ENCODE measurements at regions not wholly inside any gene's neighbourhood (a gene's known extent, or its start where the extent isn't known, plus 50 kb on each side); places are given as distances from the start of the nearest gene placed in this dataset.
"Not testable (repeated sequence)": the region's sequence is repeated elsewhere in the genome, so short reads cannot be mapped to it uniquely, and the experiment has no call there.

DNA sequence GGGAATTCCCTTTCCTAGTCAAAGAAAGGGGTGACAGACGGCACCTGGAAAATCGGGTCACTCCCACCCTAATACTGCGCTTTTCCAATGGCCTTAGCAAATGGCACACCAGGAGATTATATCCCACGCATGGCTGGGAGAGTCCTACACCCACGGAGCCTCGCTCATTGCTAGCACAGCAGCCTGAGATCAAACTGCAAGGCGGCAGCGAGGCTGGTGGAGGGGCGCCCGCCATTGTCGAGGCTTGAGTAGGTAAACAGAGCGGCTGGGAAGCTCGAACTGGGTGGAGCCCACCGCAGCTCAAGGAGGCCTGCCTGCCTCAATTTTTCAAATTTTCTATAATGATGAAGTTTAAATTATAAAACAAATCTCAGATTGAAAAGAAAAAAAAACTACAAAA is 522.7 kb upstream of the HS3ST5 start:
- H4K8ac ChIP-seq (ENCODE audit: low read depth, low read length); H3K27ac ChIP-seq (ENCODE audit: low read depth, low read length); H3K9ac ChIP-seq (ENCODE audit: low read length); H2AK5ac ChIP-seq (ENCODE audit: low read length); H3K79me1 ChIP-seq (ENCODE audit: low read length); H3K56ac ChIP-seq (ENCODE audit: low read length); H4K5ac ChIP-seq (ENCODE audit: low read length); H2BK120ac ChIP-seq (ENCODE audit: low read depth, low read length); H3K4me1 ChIP-seq (ENCODE audit: control insufficient read depth, low read depth, low read length); H3K23ac ChIP-seq (ENCODE audit: low read length); DNase-seq; H3K4me2 ChIP-seq (ENCODE audit: low read length); H3K27me3 ChIP-seq (ENCODE audit: insufficient read depth, low read length, poor library complexity); H3K4ac ChIP-seq (ENCODE audit: low read depth, low read length); H3K36me3 ChIP-seq (ENCODE audit: control insufficient read depth, insufficient read depth, low read length); H3K79me2 ChIP-seq (ENCODE audit: control insufficient read depth, insufficient read depth, low read length); H3K4me3 ChIP-seq (ENCODE audit: low read length); H2BK15ac ChIP-seq (replicated peaks; ENCODE audit: low read depth); H2BK5ac ChIP-seq (ENCODE audit: low read length); H3K18ac ChIP-seq (ENCODE audit: low read length): not testable (repeated sequence)
- no CpG with 5 or more reads among the region's 14 CpGs for WGBS (ENCODE audit: extremely low coverage, insufficient coverage, low lambda C conversion rate)

DNA sequence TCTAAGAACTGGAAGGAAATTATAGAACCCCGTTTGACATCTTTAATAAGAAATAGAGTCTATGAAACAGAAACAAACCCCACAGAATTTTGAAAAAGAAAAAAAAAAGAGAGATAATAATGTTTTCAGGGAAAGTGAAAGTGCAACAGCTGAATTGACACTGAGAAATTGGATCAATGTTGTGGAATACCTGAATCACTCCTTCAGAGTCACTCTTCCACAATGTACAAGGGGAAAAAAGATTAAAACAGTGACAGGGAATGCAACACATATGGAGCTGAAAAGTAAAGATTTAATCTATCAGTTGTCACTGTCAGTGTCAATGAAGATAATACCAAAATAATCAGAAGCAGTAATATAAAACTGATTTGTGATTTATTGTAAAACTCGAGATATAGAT is 520.8 kb upstream of the HS3ST5 start:
- H3K23ac ChIP-seq (ENCODE audit: low read length): no peak overlapping the region
- no peaks in the 10 kb centered on the region for H3K27me3 ChIP-seq (ENCODE audit: insufficient read depth, low read length, poor library complexity)
- H4K5ac ChIP-seq (ENCODE audit: low read length): no peak overlapping the region
- no peak overlapping the region for H3K4me2 ChIP-seq (ENCODE audit: low read length)
- H3K4ac ChIP-seq (ENCODE audit: low read depth, low read length): no peak overlapping the region
- no peak overlapping the region for H2BK5ac ChIP-seq (ENCODE audit: low read length)
- H4K8ac ChIP-seq (ENCODE audit: low read depth, low read length): no peak overlapping the region
- no peak overlapping the region for H3K27ac ChIP-seq (ENCODE audit: low read depth, low read length)
- no peak overlapping the region for H2BK120ac ChIP-seq (ENCODE audit: low read depth, low read length)
- no peak overlapping the region for H3K9ac ChIP-seq (ENCODE audit: low read length)
- no peaks in the 10 kb centered on the region for H3K79me2 ChIP-seq (ENCODE audit: control insufficient read depth, insufficient read depth, low read length)
- H3K4me1 ChIP-seq (ENCODE audit: control insufficient read depth, low read depth, low read length): no peaks in the 10 kb centered on the region
- H3K56ac ChIP-seq (ENCODE audit: low read length): no peak overlapping the region
- no peak overlapping the region for H2AK5ac ChIP-seq (ENCODE audit: low read length)
- H2BK15ac ChIP-seq (replicated peaks; ENCODE audit: low read depth): no peak overlapping the region
- H3K18ac ChIP-seq (ENCODE audit: low read length): no peak overlapping the region
- WGBS (ENCODE audit: extremely low coverage, insufficient coverage, low lambda C conversion rate): no CpG with 5 or more reads among the region's 2 CpGs
- no peaks in the 10 kb centered on the region for H3K36me3 ChIP-seq (ENCODE audit: control insufficient read depth, insufficient read depth, low read length)
- no peak for DNase-seq
- H3K4me3 ChIP-seq (ENCODE audit: low read length): no peak overlapping the region
- no peaks in the 10 kb centered on the region for H3K79me1 ChIP-seq (ENCODE audit: low read length)

GRCh38 chr6:114862819-114863218 is 520.0 kb upstream of the HS3ST5 start:
- no peak for DNase-seq

DNA sequence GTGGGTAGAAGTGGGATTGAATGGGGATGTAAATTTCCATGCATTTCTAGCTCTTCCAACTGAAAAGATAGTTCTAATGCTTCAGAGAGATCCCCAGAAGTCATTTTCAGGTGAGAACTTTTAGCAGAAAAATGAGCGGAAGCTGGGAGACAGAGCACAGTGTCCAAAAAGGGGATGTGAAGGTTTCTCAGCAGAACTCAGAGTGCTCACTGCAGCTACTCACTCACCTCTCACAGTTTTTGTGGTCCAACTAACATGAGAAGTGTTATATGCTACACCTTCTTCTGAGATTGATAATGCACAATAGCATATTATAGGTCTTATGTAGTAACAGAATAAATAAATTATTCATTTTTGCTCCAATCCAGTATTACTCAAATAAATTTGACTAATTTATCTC is 519.2 kb upstream of the HS3ST5 start:
- no CpG with 5 or more reads among the region's 1 CpG for WGBS (ENCODE audit: extremely low coverage, insufficient coverage, low lambda C conversion rate)

More at GRCh38 chr6:114862819-114863218, 520.0 kb upstream of the HS3ST5 start:
- Histone ChIP-seq H2AK5ac (ENCODE audit: low read length) (no peak overlapping the region), H3K4me3 (ENCODE audit: low read length) (no peak overlapping the region), H3K4ac (ENCODE audit: low read depth, low read length) (no peak overlapping the region), H4K5ac (ENCODE audit: low read length) (no peak overlapping the region), H3K4me2 (ENCODE audit: low read length) (no peak overlapping the region), H3K36me3 (ENCODE audit: control insufficient read depth, insufficient read depth, low read length) (no peaks in the 10 kb centered on the region), H3K27me3 (ENCODE audit: insufficient read depth, low read length, poor library complexity) (no peaks in the 10 kb centered on the region), H3K18ac (ENCODE audit: low read length) (no peak overlapping the region), H3K23ac (ENCODE audit: low read length) (no peak overlapping the region), H3K9ac (ENCODE audit: low read length) (no peak overlapping the region), H2BK120ac (ENCODE audit: low read depth, low read length) (no peak overlapping the region), H2BK5ac (ENCODE audit: low read length) (no peak overlapping the region), H2BK15ac (replicated peaks; ENCODE audit: low read depth) (no peak overlapping the region), H4K8ac (ENCODE audit: low read depth, low read length) (no peak overlapping the region), H3K4me1 (ENCODE audit: control insufficient read depth, low read depth, low read length) (no peaks in the 10 kb centered on the region), H3K27ac (ENCODE audit: low read depth, low read length) (no peak overlapping the region), H3K79me1 (ENCODE audit: low read length) (no peaks in the 10 kb centered on the region), H3K56ac (ENCODE audit: low read length) (no peak overlapping the region), H3K79me2 (ENCODE audit: control insufficient read depth, insufficient read depth, low read length) (no peaks in the 10 kb centered on the region)
- no CpG with 5 or more reads among the region's 2 CpGs for WGBS (ENCODE audit: extremely low coverage, insufficient coverage, low lambda C conversion rate)

GRCh38 chr6:114844359-114844758 is 501.5 kb upstream of the HS3ST5 start:
- H2AK5ac ChIP-seq (ENCODE audit: low read length): no peak overlapping the region
- H3K4me2 ChIP-seq (ENCODE audit: low read length): no peak overlapping the region
- no peak overlapping the region for H4K5ac ChIP-seq (ENCODE audit: low read length)
- H3K9ac ChIP-seq (ENCODE audit: low read length): no peak overlapping the region
- no peak overlapping the region for H3K56ac ChIP-seq (ENCODE audit: low read length)
- no peaks in the 10 kb centered on the region for H3K79me1 ChIP-seq (ENCODE audit: low read length)
- no CpG with 5 or more reads among the region's 1 CpG for WGBS (ENCODE audit: extremely low coverage, insufficient coverage, low lambda C conversion rate)
- no peaks in the 10 kb centered on the region for H3K4me1 ChIP-seq (ENCODE audit: control insufficient read depth, low read depth, low read length)
- H3K18ac ChIP-seq (ENCODE audit: low read length): no peak overlapping the region
- H3K4ac ChIP-seq (ENCODE audit: low read depth, low read length): no peak overlapping the region
- no peaks in the 10 kb centered on the region for H3K36me3 ChIP-seq (ENCODE audit: control insufficient read depth, insufficient read depth, low read length)
- no peak overlapping the region for H3K4me3 ChIP-seq (ENCODE audit: low read length)
- DNase-seq: no peak
- no peak overlapping the region for H3K27ac ChIP-seq (ENCODE audit: low read depth, low read length)
- H2BK120ac ChIP-seq (ENCODE audit: low read depth, low read length): no peak overlapping the region
- no peaks in the 10 kb centered on the region for H3K79me2 ChIP-seq (ENCODE audit: control insufficient read depth, insufficient read depth, low read length)
- H2BK5ac ChIP-seq (ENCODE audit: low read length): no peak overlapping the region
- H4K8ac ChIP-seq (ENCODE audit: low read depth, low read length): no peak overlapping the region
- H3K27me3 ChIP-seq (ENCODE audit: insufficient read depth, low read length, poor library complexity): no peaks in the 10 kb centered on the region
- no peak overlapping the region for H2BK15ac ChIP-seq (replicated peaks; ENCODE audit: low read depth)
- no peak overlapping the region for H3K23ac ChIP-seq (ENCODE audit: low read length)

More for the DNA sequence above, 519.2 kb upstream of the HS3ST5 start:
- Histone ChIP-seq H3K4me3 (ENCODE audit: low read length) (no peak overlapping the region), H3K27me3 (ENCODE audit: insufficient read depth, low read length, poor library complexity) (no peaks in the 10 kb centered on the region), H4K5ac (ENCODE audit: low read length) (no peak overlapping the region), H2BK120ac (ENCODE audit: low read depth, low read length) (no peak overlapping the region), H3K79me1 (ENCODE audit: low read length) (no peaks in the 10 kb centered on the region), H2BK15ac (replicated peaks; ENCODE audit: low read depth) (no peak overlapping the region), H3K36me3 (ENCODE audit: control insufficient read depth, insufficient read depth, low read length) (no peaks in the 10 kb centered on the region), H3K56ac (ENCODE audit: low read length) (no peak overlapping the region), H3K79me2 (ENCODE audit: control insufficient read depth, insufficient read depth, low read length) (no peaks in the 10 kb centered on the region), H3K27ac (ENCODE audit: low read depth, low read length) (no peak overlapping the region), H2AK5ac (ENCODE audit: low read length) (no peak overlapping the region), H3K4me2 (ENCODE audit: low read length) (no peak overlapping the region), H2BK5ac (ENCODE audit: low read length) (no peak overlapping the region), H3K4ac (ENCODE audit: low read depth, low read length) (no peak overlapping the region), H3K23ac (ENCODE audit: low read length) (no peak overlapping the region), H3K4me1 (ENCODE audit: control insufficient read depth, low read depth, low read length) (no peaks in the 10 kb centered on the region), H3K18ac (ENCODE audit: low read length) (no peak overlapping the region), H4K8ac (ENCODE audit: low read depth, low read length) (no peak overlapping the region), H3K9ac (ENCODE audit: low read length) (no peak overlapping the region)
- DNase-seq: no peak

DNA sequence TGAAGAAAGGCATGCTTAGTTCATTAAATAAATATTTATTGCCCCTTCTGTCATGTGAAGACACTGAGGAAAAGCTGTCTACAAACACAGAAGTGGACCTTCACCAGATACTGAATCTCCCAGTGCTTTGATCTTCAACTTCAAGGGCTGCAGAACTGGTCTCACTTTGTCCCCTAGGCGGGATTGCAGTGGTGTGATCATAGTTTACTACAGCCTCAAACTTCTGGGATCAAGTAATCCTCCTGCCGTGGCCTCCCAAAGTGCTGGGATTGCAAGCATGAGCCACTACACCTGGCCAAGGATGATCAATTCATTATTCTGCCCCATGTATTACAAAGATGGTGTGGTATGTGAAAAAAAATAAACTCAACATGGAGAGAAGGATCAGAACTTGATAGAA is 496.2 kb upstream of the HS3ST5 start:
- Histone ChIP-seq H3K18ac (ENCODE audit: low read length) (no peak overlapping the region), H3K4me2 (ENCODE audit: low read length) (no peak overlapping the region), H3K36me3 (ENCODE audit: control insufficient read depth, insufficient read depth, low read length) (no peaks in the 10 kb centered on the region), H3K23ac (ENCODE audit: low read length) (no peak overlapping the region), H3K9ac (ENCODE audit: low read length) (no peak overlapping the region), H2BK120ac (ENCODE audit: low read depth, low read length) (no peak overlapping the region), H4K8ac (ENCODE audit: low read depth, low read length) (no peak overlapping the region), H2BK5ac (ENCODE audit: low read length) (no peak overlapping the region), H4K5ac (ENCODE audit: low read length) (no peak overlapping the region), H3K27ac (ENCODE audit: low read depth, low read length) (no peak overlapping the region), H3K4ac (ENCODE audit: low read depth, low read length) (no peak overlapping the region), H3K56ac (ENCODE audit: low read length) (no peak overlapping the region), H3K79me2 (ENCODE audit: control insufficient read depth, insufficient read depth, low read length) (no peaks in the 10 kb centered on the region), H2AK5ac (ENCODE audit: low read length) (no peak overlapping the region), H2BK15ac (replicated peaks; ENCODE audit: low read depth) (no peak overlapping the region), H3K27me3 (ENCODE audit: insufficient read depth, low read length, poor library complexity) (no peaks in the 10 kb centered on the region), H3K4me3 (ENCODE audit: low read length) (no peak overlapping the region), H3K4me1 (ENCODE audit: control insufficient read depth, low read depth, low read length) (no peaks in the 10 kb centered on the region), H3K79me1 (ENCODE audit: low read length) (no peaks in the 10 kb centered on the region)
- WGBS (ENCODE audit: extremely low coverage, insufficient coverage, low lambda C conversion rate): no CpG with 5 or more reads among the region's 2 CpGs
- no peak for DNase-seq

Data from mesendoderm (in vitro differentiated cells).